ENCODE measurements at regions not wholly inside any gene's neighbourhood (a gene's known extent, or its start where the extent isn't known, plus 50 kb on each side); places are given as distances from the start of the nearest gene placed in this dataset.
"Not testable (repeated sequence)": the region's sequence is repeated elsewhere in the genome, so short reads cannot be mapped to it uniquely, and the experiment has no call there.

DNA sequence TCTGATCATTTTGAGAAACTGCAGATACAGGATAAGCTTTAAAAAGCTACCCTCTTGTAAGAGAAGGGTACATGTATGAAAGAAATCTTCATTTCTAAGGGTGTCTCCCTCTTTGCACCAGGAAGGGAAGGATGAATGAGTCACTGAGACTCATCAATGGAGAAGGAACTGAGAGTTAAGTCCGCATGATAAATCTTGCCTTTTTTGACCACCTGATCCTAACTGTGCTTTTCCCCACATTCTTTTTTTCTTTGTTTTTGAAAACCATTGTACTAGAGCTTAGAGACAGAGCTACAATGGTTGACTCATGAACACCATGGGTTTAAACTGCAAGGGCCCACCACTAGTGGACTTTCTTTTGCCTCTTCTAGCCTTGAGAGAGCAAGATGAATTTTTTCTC lies 353.0 kb upstream of the RGS17 start:
- Mint-ChIP-seq H3K27me3 (ENCODE audit: low read depth) (no peaks in the 10 kb centered on the region), H3K27ac (no peak overlapping the region), H3K4me1 (ENCODE audit: low read depth) (no peaks in the 10 kb centered on the region), H3K4me3 (no peak overlapping the region), H3K36me3 (ENCODE audit: low read depth) (no peaks in the 10 kb centered on the region), H3K9me3 (no peaks in the 10 kb centered on the region)
- CTCF ChIA-PET: no interaction called here
- DNase-seq: no peak
- intact Hi-C loops (cut with micrococcal nuclease): no loop called here

DNA sequence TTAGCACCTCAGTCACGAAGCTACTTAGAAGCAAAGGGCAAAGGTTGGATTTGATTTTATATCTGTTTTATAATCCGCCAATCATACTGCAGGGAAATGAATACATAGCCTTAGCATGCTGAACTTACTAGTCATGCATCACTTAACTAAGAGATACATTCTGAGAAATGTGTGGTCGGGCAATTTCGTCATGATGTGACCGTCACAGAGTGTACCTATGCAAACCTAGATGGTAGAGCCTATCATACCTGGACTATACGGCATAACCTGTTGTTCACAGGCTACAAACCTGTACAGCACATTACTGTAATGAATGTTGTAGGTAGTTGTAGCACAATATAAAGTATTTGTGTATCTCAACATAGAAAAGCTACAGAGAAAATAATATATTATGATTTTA lies 345.2 kb upstream of the RGS17 start:
- Mint-ChIP-seq H3K27ac (no peak overlapping the region), H3K36me3 (ENCODE audit: low read depth) (no peaks in the 10 kb centered on the region), H3K9me3 (no peaks in the 10 kb centered on the region), H3K4me3 (no peak overlapping the region), H3K4me1 (ENCODE audit: low read depth) (no peaks in the 10 kb centered on the region), H3K27me3 (ENCODE audit: low read depth) (peaks cover 2% of the 10 kb centered on the region)
- DNase-seq: no peak
- intact Hi-C loops (cut with micrococcal nuclease): no loop called here
- CTCF ChIA-PET: no interaction called here

DNA sequence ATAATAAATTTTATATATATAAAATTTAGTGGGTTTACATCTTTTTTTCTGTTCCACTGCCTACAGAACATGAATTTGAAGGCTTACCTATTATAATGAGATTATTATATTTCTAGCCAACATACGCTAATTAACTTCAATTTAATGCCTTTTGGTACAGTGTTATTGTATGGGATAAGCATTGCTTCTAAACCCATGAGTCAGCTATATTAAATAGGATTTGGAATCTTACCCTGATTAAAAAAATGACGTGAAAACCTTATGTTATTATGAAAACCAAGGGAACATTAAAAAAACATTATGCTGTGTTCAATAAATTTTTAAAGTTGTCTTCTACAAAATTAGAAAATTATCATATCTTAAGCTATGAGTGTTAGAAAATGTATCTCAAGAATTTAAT lies 334.0 kb upstream of the RGS17 start:
- peaks cover 1% of the 10 kb centered on the region for H3K9me3 Mint-ChIP-seq
- H3K4me1 Mint-ChIP-seq (ENCODE audit: low read depth): no peaks in the 10 kb centered on the region
- H3K36me3 Mint-ChIP-seq (ENCODE audit: low read depth): no peaks in the 10 kb centered on the region
- H3K4me3 Mint-ChIP-seq: no peak overlapping the region
- CTCF ChIA-PET: no interaction called here
- no peak for DNase-seq
- no peaks in the 10 kb centered on the region for H3K27me3 Mint-ChIP-seq (ENCODE audit: low read depth)
- no peak overlapping the region for H3K27ac Mint-ChIP-seq
- intact Hi-C loops (cut with micrococcal nuclease): no loop called here

DNA sequence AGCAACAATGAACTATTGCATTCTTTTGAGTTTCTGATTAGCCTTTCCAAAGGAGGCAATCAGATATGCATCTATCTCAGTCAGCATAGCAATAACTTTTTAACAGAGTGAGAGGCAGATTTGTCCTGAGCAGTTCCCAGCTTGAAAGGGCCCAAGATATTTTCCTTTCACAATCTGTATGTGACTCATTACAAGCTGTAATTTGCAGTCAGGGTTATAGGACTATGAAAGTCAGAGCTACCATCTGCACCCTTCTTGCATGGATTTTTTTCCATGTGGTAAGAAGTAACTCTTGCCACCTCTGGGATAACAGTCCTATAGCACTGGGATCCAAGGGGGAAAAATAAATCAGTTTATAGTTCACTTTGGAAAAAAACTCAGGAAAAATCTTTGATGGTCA lies 318.2 kb upstream of the RGS17 start:
- no peak overlapping the region for H3K27ac Mint-ChIP-seq
- no peak overlapping the region for H3K4me3 Mint-ChIP-seq
- DNase-seq: no peak
- CTCF ChIA-PET: no interaction called here
- H3K9me3 Mint-ChIP-seq: peaks cover 7% of the 10 kb centered on the region
- intact Hi-C loops (cut with micrococcal nuclease): no loop called here
- no peaks in the 10 kb centered on the region for H3K27me3 Mint-ChIP-seq (ENCODE audit: low read depth)
- H3K4me1 Mint-ChIP-seq (ENCODE audit: low read depth): no peaks in the 10 kb centered on the region
- no peaks in the 10 kb centered on the region for H3K36me3 Mint-ChIP-seq (ENCODE audit: low read depth)

DNA sequence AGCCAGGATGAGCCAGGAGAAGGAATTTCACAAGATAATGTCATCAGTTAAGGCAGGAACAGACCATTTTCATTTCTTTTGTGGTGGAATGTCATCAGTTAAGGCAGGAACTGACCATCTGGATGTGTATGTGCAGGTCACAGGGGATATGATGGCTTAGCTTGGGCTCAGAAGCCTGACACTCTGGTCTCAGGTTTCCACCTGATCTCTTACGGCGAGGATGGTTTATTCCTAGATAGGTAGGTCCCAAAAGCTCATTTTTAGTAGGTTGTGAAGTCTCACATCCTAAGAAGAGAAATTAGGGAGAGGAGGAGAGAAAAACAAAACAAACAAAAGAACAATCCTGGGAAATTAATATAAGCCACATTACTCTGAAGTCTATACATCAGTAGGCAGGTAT lies 311.7 kb upstream of the RGS17 start:
- H3K9me3 Mint-ChIP-seq; H3K27ac Mint-ChIP-seq; DNase-seq; H3K27me3 Mint-ChIP-seq (ENCODE audit: low read depth); intact Hi-C loops (cut with micrococcal nuclease); CTCF ChIA-PET; H3K4me3 Mint-ChIP-seq; H3K4me1 Mint-ChIP-seq (ENCODE audit: low read depth); H3K36me3 Mint-ChIP-seq (ENCODE audit: low read depth): not testable (repeated sequence)

DNA sequence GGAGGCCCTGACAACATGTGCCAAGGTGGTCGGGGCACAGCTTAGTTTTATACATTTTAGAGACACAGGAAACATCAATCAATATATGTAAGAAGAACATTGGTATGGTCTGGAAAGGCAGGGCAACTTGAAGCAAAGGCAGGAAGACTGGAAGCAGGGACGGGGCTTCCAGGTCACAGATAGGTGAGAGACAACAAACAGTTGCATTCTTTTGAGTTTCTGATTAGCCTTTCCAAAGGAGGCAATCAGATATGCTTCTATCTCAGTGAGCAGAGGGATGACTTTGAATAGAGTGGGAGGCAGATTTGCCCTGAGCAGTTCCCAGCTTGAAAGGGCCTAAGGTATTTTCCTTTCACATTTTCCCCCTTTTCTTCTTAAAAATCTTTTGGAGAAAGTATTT lies 311.0 kb upstream of the RGS17 start:
- Mint-ChIP-seq H3K27me3 (ENCODE audit: low read depth) (no peaks in the 10 kb centered on the region), H3K36me3 (ENCODE audit: low read depth) (no peaks in the 10 kb centered on the region), H3K9me3 (peaks cover 10% of the 10 kb centered on the region), H3K27ac (no peak overlapping the region), H3K4me1 (ENCODE audit: low read depth) (no peaks in the 10 kb centered on the region), H3K4me3 (no peak overlapping the region)
- no peak for DNase-seq
- intact Hi-C loops (cut with micrococcal nuclease): no loop called here
- CTCF ChIA-PET: no interaction called here

DNA sequence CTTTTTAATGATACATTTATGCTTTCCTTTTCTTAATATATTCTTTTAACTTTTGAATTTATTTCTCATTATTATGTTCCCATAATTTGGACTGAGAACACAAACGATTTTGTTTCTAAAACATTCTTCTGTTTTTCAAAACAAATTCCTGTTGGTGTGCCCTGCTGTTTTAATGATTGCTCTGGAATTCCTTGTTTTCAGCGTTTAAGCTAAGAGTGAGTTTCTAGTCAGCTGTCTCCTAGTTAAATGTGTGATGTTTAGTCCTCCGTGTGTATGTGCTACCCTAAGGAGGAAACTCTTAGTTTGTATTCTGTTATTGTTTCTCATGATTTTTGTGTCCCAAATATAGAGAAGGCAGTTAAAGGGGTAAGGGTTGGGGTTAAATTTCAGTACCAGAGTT lies 306.1 kb upstream of the RGS17 start:
- no peak for DNase-seq
- CTCF ChIA-PET: no interaction called here
- Mint-ChIP-seq H3K27ac (no peak overlapping the region), H3K27me3 (ENCODE audit: low read depth) (no peaks in the 10 kb centered on the region), H3K4me1 (ENCODE audit: low read depth) (no peaks in the 10 kb centered on the region), H3K9me3 (no peaks in the 10 kb centered on the region), H3K36me3 (ENCODE audit: low read depth) (no peaks in the 10 kb centered on the region), H3K4me3 (no peak overlapping the region)
- intact Hi-C loops (cut with micrococcal nuclease): no loop called here

DNA sequence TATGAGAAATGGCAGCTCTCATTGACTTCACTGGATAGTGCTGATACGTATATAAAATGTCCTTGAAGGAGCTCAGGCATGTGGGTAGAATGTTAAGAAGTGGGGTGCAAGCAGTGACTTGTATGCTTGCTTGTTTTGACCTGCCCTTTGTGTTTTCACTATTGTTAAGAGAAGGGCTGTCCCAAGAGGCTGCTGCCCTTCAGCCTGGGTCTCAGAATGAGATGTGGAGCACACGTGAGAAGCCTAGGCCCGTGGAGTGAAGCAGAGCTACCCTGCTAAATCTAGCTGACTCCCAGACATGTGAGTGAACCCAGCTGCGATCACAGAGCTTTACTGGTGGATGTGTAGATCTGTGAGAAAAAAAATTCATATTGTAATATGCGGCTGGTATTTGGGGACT lies 305.3 kb upstream of the RGS17 start:
- Mint-ChIP-seq H3K9me3 (no peaks in the 10 kb centered on the region), H3K4me1 (ENCODE audit: low read depth) (no peaks in the 10 kb centered on the region), H3K27me3 (ENCODE audit: low read depth) (no peaks in the 10 kb centered on the region), H3K27ac (no peak overlapping the region), H3K36me3 (ENCODE audit: low read depth) (no peaks in the 10 kb centered on the region), H3K4me3 (no peak overlapping the region)
- intact Hi-C loops (cut with micrococcal nuclease): no loop called here
- CTCF ChIA-PET: no interaction called here
- no peak for DNase-seq

DNA sequence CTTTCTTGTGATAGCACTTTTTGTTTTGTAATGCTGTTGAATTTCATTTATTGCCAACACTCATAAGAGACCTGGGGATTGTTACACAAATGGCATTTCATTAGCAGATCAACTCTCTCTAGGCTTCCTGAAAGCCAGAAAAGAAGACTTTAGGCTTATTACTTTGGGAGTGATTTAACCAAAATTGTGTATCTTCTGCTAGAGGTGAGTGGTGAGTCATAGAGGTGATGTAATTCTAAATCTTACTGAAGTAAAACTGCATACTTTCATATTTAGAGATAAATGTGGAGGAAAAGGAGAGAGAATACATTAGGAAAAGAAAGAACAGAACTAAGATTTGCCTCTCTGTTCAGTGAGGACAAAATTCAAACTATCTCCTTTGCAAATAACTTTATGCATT lies 304.7 kb upstream of the RGS17 start:
- H3K27me3 Mint-ChIP-seq (ENCODE audit: low read depth): no peaks in the 10 kb centered on the region
- no peak overlapping the region for H3K27ac Mint-ChIP-seq
- no peaks in the 10 kb centered on the region for H3K4me1 Mint-ChIP-seq (ENCODE audit: low read depth)
- no peaks in the 10 kb centered on the region for H3K9me3 Mint-ChIP-seq
- intact Hi-C loops (cut with micrococcal nuclease): no loop called here
- CTCF ChIA-PET: no interaction called here
- DNase-seq: no peak
- H3K4me3 Mint-ChIP-seq: no peak overlapping the region
- no peaks in the 10 kb centered on the region for H3K36me3 Mint-ChIP-seq (ENCODE audit: low read depth)

DNA sequence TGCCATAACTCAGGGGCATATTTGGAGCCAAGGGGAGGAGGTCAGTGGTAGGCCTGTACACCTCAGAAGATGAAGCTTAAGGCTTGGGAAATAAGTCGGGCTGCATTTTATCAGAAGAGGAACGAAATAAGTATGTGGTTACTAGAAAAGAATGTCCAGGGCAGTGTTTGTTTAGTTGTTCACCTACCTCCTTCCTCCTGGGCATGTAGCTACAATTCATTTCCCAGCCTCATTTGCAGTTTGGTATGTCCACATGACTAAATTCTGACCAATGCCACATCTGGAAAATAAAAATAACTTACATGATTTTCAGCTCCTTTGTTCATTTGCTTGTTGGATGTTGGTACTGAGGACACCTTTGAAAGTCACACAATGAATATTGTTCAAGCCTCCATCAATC lies 294.5 kb upstream of the RGS17 start:
- Mint-ChIP-seq H3K9me3 (no peaks in the 10 kb centered on the region), H3K4me3 (no peak overlapping the region), H3K4me1 (ENCODE audit: low read depth) (no peaks in the 10 kb centered on the region), H3K36me3 (ENCODE audit: low read depth) (no peaks in the 10 kb centered on the region), H3K27ac (no peak overlapping the region), H3K27me3 (ENCODE audit: low read depth) (no peaks in the 10 kb centered on the region)
- intact Hi-C loops (cut with micrococcal nuclease): no loop called here
- no peak for DNase-seq
- CTCF ChIA-PET: no interaction called here

DNA sequence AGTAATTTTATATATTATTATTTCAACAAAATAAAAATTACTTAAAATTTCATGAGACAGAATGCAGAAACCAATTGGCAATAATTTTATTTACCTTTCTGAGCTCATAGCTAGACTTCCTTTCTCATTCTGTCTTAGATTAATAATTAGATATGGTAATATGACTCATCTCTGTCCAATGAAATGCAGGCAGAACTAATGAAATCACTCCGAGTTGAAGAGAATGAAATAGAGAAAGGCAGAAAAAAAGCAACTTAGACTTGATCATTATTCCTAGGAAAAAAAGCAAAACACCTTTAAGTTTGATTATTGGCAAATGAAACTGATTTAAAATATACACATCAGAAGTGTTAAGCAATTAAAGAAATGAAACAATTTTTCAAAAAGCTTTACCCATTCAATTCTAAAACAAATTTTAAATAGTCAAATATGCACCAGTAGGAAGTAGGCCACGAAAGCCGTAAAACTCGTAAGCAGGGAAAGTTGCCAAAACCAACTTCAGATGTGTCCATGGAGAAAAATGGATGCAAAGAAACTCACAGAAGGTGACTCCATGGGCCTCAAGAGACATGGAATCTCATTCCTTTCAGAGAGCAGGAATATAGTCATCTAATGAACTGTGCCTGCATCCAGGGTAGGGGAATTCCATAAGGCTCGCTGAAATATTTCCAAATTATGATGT lies 293.8 kb upstream of the RGS17 start:
- Mint-ChIP-seq H3K36me3 (ENCODE audit: low read depth) (no peaks in the 10 kb centered on the region), H3K27me3 (ENCODE audit: low read depth) (no peaks in the 10 kb centered on the region), H3K9me3 (no peaks in the 10 kb centered on the region), H3K27ac (no peak overlapping the region), H3K4me3 (no peak overlapping the region), H3K4me1 (ENCODE audit: low read depth) (no peaks in the 10 kb centered on the region)
- no peak for DNase-seq
- intact Hi-C loops (cut with micrococcal nuclease): no loop called here
- CTCF ChIA-PET: no interaction called here

DNA sequence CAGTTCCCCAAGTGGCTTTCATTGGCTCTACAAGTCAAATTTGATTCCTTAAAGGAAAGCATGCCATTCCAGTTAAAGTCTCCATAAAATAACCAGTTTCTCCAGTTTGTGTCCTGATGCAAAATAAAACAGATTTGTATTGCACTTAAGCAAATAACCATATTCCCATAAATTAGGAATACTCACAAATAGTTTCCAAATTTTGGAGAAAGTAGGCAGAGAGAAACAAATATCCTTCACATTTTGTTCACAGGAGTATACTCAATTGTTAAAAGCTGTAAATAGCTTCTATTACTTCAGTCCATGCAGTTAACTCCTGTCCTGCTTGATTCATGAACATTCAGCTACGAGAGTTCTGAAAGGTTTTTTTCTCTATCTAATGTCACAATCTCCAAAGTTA lies 281.4 kb upstream of the RGS17 start:
- no peak for DNase-seq
- H3K27ac Mint-ChIP-seq: no peak overlapping the region
- peaks cover 6% of the 10 kb centered on the region for H3K9me3 Mint-ChIP-seq
- intact Hi-C loops (cut with micrococcal nuclease): no loop called here
- no peaks in the 10 kb centered on the region for H3K36me3 Mint-ChIP-seq (ENCODE audit: low read depth)
- no peak overlapping the region for H3K4me3 Mint-ChIP-seq
- CTCF ChIA-PET: no interaction called here
- no peaks in the 10 kb centered on the region for H3K27me3 Mint-ChIP-seq (ENCODE audit: low read depth)
- no peaks in the 10 kb centered on the region for H3K4me1 Mint-ChIP-seq (ENCODE audit: low read depth)

DNA sequence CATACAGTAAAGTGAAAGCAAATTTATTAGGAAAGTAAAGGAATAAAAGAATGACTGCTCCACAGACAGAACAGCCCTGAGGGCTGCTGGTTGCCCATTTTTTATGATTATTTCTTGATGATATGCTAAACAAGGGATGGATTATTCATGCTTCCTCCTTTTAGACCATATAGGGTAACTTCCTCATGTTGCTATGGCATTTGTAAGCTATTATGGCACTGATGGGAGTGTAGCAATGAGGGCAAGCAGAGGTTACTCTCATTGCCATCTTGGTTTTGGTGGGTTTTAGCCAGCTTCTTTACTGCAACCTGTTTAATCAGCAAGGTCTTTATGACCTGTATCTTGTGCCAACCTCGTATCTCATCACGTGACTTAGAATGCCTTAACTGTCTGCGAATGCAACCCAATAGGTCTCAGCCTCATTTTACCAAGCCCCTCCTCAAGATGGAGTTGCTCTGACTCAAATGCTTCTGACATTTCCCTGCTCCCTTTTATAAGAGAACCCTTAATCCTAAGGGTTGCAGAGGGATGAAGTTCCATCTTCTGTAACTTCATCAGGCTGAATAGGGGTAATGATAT lies 280.1 kb upstream of the RGS17 start:
- H3K36me3 Mint-ChIP-seq (ENCODE audit: low read depth): no peaks in the 10 kb centered on the region
- no peak overlapping the region for H3K27ac Mint-ChIP-seq
- H3K27me3 Mint-ChIP-seq (ENCODE audit: low read depth): no peaks in the 10 kb centered on the region
- H3K9me3 Mint-ChIP-seq: peaks cover 6% of the 10 kb centered on the region
- DNase-seq: no peak
- intact Hi-C loops (cut with micrococcal nuclease): no loop called here
- CTCF ChIA-PET: no interaction called here
- no peaks in the 10 kb centered on the region for H3K4me1 Mint-ChIP-seq (ENCODE audit: low read depth)
- H3K4me3 Mint-ChIP-seq: no peak overlapping the region

All from activated naive CD4-positive, alpha-beta T cell treated with anti-CD3 and anti-CD28 coated beads for 36 hours (primary cell).